KMS-11 (cell line): ENCODE measurements at regions not wholly inside any gene's neighbourhood (a gene's known extent, or its start where the extent isn't known, plus 50 kb on each side); places are given as distances from the start of the nearest gene placed in this dataset.

Experiments used
- H2AFZ ChIP-seq: fragments of 200-600 bp; sonication (generic); 2 replicates; pipeline ENCODE4 v1.6.1; 2016; ENCODE audit warnings: antibody characterized with exemption, mixed run types, low read depth
- H3K27ac ChIP-seq: fragments of 200-600 bp; sonication (generic); 2 replicates; pipeline ENCODE4 v1.6.1; 2016; ENCODE audit warnings: mild to moderate bottlenecking, mixed run types
- H3K27me3 ChIP-seq: fragments of 200-600 bp; sonication (generic); 2 replicates; pipeline ENCODE4 v1.6.1; 2017; ENCODE audit warnings: mild to moderate bottlenecking, low read depth, mixed run types, moderate library complexity; ENCODE audit not compliant: insufficient read depth
- H3K36me3 ChIP-seq: fragments of 200-600 bp; sonication (generic); 2 replicates; pipeline ENCODE4 v1.6.1; 2017; ENCODE audit warnings: mild to moderate bottlenecking, mixed run types; ENCODE audit not compliant: insufficient read depth
- H3K4me1 ChIP-seq: fragments of 200-600 bp; sonication (generic); 2 replicates; pipeline ENCODE4 v1.6.1; 2016; ENCODE audit warnings: mild to moderate bottlenecking, low read depth, mixed run types; ENCODE audit not compliant: poor library complexity, severe bottlenecking
- H3K4me2 ChIP-seq: fragments of 200-600 bp; sonication (generic); 2 replicates; pipeline ENCODE4 v1.7.0; 2016; ENCODE audit warnings: mild to moderate bottlenecking, mixed run types
- H3K4me3 ChIP-seq: fragments of 200-600 bp; sonication (generic); IDR thresholded peaks from 2 replicates; pipeline ENCODE4 v1.6.1; 2017; ENCODE audit warnings: low read depth, low read length, mixed read lengths; ENCODE audit not compliant: insufficient read depth
- H3K79me2 ChIP-seq: fragments of 200-600 bp; sonication (generic); 2 replicates; pipeline ENCODE4 v1.6.1; 2016; ENCODE audit warnings: low read depth, mixed run types; ENCODE audit not compliant: insufficient read depth
- H3K9ac ChIP-seq: fragments of 200-600 bp; sonication (generic); 2 replicates; pipeline ENCODE4 v1.6.1; 2016; ENCODE audit warnings: mild to moderate bottlenecking, mixed run types
- H4K20me1 ChIP-seq: fragments of 200-600 bp; sonication (generic); 2 replicates; pipeline ENCODE4 v1.6.1; 2016; ENCODE audit warnings: mild to moderate bottlenecking, mixed run types; ENCODE audit not compliant: insufficient read depth
- CTCF ChIP-seq: fragments of 200-600 bp; sonication (generic); conservative IDR thresholded peaks from 2 replicates; pipeline ENCODE4 v1.6.1; 2017; ENCODE audit warnings: low read depth, mild to moderate bottlenecking, antibody characterized with exemption, low read length, moderate library complexity, mixed read lengths

DNA sequence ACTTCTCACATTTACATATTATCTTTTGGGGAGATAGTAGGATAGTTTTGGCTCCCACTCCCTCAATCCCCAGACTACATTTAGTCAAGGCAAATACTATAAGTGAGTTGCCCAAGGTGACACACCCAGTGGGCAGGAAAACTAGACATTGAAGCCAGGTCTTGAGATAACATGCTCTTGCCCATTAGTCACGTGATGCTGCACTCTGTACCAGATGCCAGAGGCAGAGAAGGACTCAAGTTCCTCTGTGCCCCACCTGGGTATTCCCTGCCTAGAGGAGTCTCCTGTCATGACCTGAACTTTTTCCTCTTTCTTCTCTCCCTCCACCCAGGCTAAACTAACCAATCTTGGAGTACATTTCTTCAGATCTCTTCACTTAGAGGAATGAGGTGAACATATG, 484.9 kb downstream of the BUD13 start:
- no peaks in the 10 kb centered on the region for H3K4me1 ChIP-seq
- H3K27ac ChIP-seq, result no peak overlapping the region
- no peak overlapping the region for H3K4me2 ChIP-seq
- no peak overlapping the region for H2AFZ ChIP-seq
- no peak overlapping the region for H3K9ac ChIP-seq
- no peak overlapping the region for H3K4me3 ChIP-seq
- no peaks in the 10 kb centered on the region for H3K36me3 ChIP-seq
- H3K27me3 ChIP-seq, result no peaks in the 10 kb centered on the region
- H3K79me2 ChIP-seq, result no peaks in the 10 kb centered on the region
- no peak for TF ChIP-seq CTCF
- H4K20me1 ChIP-seq, result no peaks in the 10 kb centered on the region

- Histone ChIP-seq H2AFZ (no peak overlapping the region), H3K36me3 (no peaks in the 10 kb centered on the region), H4K20me1 (no peaks in the 10 kb centered on the region), H3K79me2 (no peaks in the 10 kb centered on the region), H3K27ac (no peak overlapping the region), H3K27me3 (no peaks in the 10 kb centered on the region), H3K4me3 (no peak overlapping the region), H3K9ac (no peak overlapping the region), H3K4me1 (no peaks in the 10 kb centered on the region), H3K4me2 (no peak overlapping the region)
- TF ChIP-seq CTCF, result no peak
Measured at GRCh38 chr11:116285026-116285425, 487.8 kb downstream of the BUD13 start.

- Histone ChIP-seq H3K27ac (no peak overlapping the region), H4K20me1 (no peaks in the 10 kb centered on the region), H3K79me2 (no peaks in the 10 kb centered on the region), H3K4me2 (no peak overlapping the region), H3K4me3 (no peak overlapping the region), H3K9ac (no peak overlapping the region), H3K27me3 (no peaks in the 10 kb centered on the region), H3K4me1 (no peaks in the 10 kb centered on the region), H2AFZ (no peak overlapping the region), H3K36me3 (no peaks in the 10 kb centered on the region)
- TF ChIP-seq CTCF, result no peak
Measured at GRCh38 chr11:116283300-116283699, 489.5 kb downstream of the BUD13 start.

- Histone ChIP-seq H3K27me3 (no peaks in the 10 kb centered on the region), H3K9ac (no peak overlapping the region), H3K4me1 (no peaks in the 10 kb centered on the region), H3K4me3 (no peak overlapping the region), H2AFZ (no peak overlapping the region), H3K79me2 (no peaks in the 10 kb centered on the region), H4K20me1 (no peaks in the 10 kb centered on the region), H3K27ac (no peak overlapping the region), H3K4me2 (no peak overlapping the region), H3K36me3 (no peaks in the 10 kb centered on the region)
- TF ChIP-seq CTCF, result no peak
Measured at GRCh38 chr11:116282481-116282880, 490.3 kb downstream of the BUD13 start.
